WERI-Rb-1 (cell line): ENCODE measurements at regions not wholly inside any gene's neighbourhood (a gene's known extent, or its start where the extent isn't known, plus 50 kb on each side); places are given as distances from the start of the nearest gene placed in this dataset.

ENCODE experiments used
- DNase-seq: peaks from one replicate; pipeline ENCODE4 v3.0.0-alpha.2; 2020
- H3K27ac ChIP-seq: fragments of 250-450 bp; sonication (Bioruptor Pico); 2 replicates; pipeline ENCODE4 v1.5.1; 2020; ENCODE audit warnings: mild to moderate bottlenecking, moderate library complexity
- H3K27me3 ChIP-seq: fragments of 250-450 bp; sonication (Bioruptor Pico); 2 replicates; pipeline ENCODE4 v1.5.1; 2021; ENCODE audit warnings: mild to moderate bottlenecking, low read depth, moderate library complexity; ENCODE audit not compliant: insufficient read depth, severe bottlenecking
- H3K36me3 ChIP-seq: fragments of 250-450 bp; sonication (Bioruptor Pico); 2 replicates; pipeline ENCODE4 v1.5.1; 2020; ENCODE audit warnings: mild to moderate bottlenecking, moderate library complexity
- H3K4me3 ChIP-seq: 2 replicates; pipeline ENCODE4 v1.5.1; 2011; ENCODE audit warnings: low read depth, mild to moderate bottlenecking, control low read depth, low read length
- H3K9me3 ChIP-seq: fragments of 250-450 bp; sonication (Bioruptor Pico); 2 replicates; pipeline ENCODE4 v1.5.1; 2021; ENCODE audit warnings: mild to moderate bottlenecking, moderate library complexity; ENCODE audit not compliant: severe bottlenecking
- TF ChIP-seq, protein P1 (sequence below): IDR thresholded peaks from 2 replicates; pipeline ENCODE4 v1.5.1; 2011; ENCODE audit warnings: low read depth, mild to moderate bottlenecking, control low read depth, inconsistent platforms, low read length

DNA sequence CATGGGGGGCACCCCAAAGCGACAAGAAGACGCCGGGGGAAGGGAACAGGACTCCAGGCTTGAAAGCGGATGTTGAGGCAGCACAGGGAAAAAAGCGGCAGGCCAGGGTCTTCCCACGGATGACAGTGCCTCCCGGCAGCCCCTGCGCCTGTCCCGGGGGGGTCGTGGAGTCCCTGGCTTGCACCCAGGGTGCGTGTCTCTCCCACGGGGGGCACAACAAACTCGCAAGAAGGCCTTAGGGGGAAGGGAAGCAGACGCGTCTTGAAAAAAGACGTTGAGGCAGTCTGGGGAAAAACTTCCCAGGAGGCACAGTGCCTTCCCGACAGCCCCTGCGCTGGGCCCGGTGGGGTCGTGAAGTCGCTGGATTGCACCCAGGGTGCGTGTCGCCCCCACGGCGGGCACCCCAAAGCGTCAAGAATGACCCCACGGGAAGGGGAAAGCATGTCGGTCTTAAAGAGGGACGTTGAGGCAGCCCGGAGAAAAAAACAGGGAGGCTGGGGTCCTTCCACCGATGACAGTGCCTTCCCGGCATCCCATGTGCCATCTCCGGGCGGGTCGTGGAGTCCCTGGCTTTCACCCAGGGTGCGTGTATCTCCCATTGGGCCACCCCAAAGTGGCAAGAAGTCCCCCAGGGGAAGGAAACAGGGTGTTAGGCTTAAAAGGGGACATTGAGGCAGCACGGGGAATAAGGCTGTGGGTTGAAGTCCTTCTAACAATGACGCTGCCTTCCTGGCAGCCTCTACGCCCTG is 159.9 kb upstream of the ALG10B start:
- Histone ChIP-seq H3K36me3 (no peaks in the 10 kb centered on the region), H3K27me3 (peaks cover 95% of the 10 kb centered on the region), H3K27ac (no peak overlapping the region), H3K9me3 (no peaks in the 10 kb centered on the region), H3K4me3 (no peak overlapping the region)
- no peak for DNase-seq
- TF ChIP-seq, protein P1, sequence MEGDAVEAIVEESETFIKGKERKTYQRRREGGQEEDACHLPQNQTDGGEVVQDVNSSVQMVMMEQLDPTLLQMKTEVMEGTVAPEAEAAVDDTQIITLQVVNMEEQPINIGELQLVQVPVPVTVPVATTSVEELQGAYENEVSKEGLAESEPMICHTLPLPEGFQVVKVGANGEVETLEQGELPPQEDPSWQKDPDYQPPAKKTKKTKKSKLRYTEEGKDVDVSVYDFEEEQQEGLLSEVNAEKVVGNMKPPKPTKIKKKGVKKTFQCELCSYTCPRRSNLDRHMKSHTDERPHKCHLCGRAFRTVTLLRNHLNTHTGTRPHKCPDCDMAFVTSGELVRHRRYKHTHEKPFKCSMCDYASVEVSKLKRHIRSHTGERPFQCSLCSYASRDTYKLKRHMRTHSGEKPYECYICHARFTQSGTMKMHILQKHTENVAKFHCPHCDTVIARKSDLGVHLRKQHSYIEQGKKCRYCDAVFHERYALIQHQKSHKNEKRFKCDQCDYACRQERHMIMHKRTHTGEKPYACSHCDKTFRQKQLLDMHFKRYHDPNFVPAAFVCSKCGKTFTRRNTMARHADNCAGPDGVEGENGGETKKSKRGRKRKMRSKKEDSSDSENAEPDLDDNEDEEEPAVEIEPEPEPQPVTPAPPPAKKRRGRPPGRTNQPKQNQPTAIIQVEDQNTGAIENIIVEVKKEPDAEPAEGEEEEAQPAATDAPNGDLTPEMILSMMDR = no peak

DNA sequence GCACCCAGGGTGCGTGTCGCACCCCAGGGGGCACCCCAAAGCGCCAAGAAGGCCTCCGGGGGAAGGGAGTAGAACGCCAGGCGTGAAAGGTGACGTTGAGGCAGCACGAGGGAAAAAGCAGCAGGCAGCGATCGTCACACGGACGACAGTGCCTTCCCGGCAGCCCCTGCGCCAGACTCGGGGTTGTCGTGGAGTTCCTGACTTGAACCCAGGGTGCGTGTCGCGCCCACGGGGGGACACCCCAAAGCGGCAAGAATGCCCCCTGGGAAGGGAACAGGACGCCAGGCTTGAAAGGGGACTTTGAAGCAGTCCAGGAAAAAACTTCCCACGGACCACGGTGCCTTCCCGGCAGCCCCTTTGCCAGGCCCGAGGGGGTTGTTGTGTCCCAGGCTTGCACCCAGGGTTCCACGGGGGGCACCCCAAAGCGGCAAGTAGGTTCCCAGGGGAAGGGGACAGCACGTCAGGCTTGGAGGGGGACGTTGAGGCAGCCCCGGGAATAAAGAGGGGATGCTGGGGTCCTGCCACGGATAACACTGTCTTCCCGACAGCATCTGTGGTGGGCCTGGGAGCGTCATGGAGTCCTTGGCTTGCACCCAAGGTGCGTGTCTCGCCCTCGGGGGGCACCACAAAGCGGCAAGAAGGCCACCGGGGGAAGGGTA is 159.2 kb upstream of the ALG10B start:
- Histone ChIP-seq H3K36me3 (no peaks in the 10 kb centered on the region), H3K27me3 (peaks cover 94% of the 10 kb centered on the region), H3K9me3 (no peaks in the 10 kb centered on the region), H3K4me3 (no peak overlapping the region), H3K27ac (no peak overlapping the region)
- TF ChIP-seq, protein P1 = no peak
- DNase-seq = no peak

DNA sequence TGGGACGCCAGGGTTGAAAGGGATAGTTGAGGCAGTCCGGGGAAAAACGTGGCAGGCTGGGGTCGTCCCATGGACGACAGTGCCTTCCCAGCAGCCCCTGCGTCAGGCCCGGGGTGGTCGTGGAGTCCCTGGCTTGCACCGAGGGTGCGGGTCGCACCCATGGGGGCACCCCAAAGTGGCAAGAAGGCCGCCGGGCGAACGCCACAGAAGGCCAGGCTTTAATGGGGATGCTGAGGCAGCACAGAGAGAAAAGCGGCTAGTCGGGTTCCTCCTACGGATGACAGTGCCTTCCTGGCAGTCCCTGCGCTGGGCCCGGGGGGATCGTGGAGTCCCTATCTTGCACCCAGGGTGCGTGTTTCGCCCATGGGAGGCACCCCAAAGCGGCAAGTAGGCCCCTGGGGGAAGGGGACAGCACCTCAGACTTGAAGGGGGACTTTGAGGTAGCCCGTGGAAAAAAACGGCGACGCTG is 158.6 kb upstream of the ALG10B start:
- Histone ChIP-seq H3K27ac (no peak overlapping the region), H3K36me3 (no peaks in the 10 kb centered on the region), H3K27me3 (peaks cover 95% of the 10 kb centered on the region), H3K4me3 (no peak overlapping the region), H3K9me3 (no peaks in the 10 kb centered on the region)
- DNase-seq = no peak
- TF ChIP-seq, protein P1 = no peak

DNA sequence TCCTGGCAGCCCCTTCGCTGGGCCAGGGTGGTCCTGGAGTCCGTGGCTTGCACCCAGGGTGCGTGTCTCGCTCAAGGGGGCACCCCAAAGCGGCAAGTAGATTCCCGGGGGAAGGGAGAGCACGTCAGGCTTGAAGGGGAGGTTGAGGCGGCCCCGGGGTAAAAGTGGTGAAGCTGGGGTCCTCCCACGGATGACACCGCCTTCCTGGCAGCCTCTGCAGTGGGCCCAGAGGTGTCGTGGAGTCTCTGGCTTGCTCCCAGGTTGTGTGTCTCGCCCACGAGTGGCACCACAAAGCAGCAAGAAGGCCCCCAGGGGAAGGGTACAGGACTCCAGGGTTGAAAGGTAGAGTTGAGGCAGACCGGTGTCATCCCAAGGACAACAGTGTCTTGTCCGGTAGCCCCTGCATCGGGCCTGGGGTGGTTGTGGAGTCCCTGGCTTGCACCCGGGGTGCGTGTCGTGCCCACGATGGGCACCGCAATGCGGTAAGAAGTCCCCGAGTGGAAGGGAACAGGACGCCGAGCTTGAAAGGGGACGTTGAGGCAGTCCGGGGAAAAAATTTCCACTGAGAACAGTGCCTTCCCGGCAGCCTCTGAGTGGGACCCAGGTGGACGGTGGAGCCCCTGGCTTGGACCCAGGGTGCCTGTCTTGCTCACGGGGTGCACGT is 158.0 kb upstream of the ALG10B start:
- Histone ChIP-seq H3K36me3 (no peaks in the 10 kb centered on the region), H3K9me3 (no peaks in the 10 kb centered on the region), H3K27ac (no peak overlapping the region), H3K4me3 (no peak overlapping the region), H3K27me3 (peaks cover 95% of the 10 kb centered on the region)
- no peak for DNase-seq
- TF ChIP-seq, protein P1 = no peak

DNA sequence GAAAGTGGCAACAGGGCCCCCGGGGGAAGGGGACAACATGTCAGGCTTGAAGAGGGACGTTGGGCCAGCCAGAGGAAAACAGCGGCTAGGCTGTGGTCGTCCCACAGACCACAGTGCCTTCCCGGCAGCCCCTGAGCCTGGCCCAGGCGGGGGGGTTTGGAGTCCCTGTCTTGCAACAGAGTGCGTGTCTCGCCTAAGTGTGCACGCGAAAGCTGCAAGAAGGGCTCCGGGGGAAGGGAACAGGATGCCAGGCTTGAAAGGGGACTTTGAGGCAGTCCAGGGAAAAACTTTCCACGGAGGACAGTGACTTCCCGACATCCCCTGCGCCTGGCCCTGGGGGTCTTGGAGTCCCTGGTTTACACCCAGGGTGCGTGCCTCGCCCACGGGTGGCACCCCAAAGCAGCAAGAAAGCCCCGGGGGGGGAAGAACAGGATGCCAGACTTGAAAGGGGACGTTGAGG is 157.5 kb upstream of the ALG10B start:
- Histone ChIP-seq H3K27ac (no peak overlapping the region), H3K36me3 (no peaks in the 10 kb centered on the region), H3K4me3 (no peak overlapping the region), H3K9me3 (no peaks in the 10 kb centered on the region), H3K27me3 (peaks cover 95% of the 10 kb centered on the region)
- TF ChIP-seq, protein P1 = no peak
- no peak for DNase-seq
